Nephron (organoid): ENCODE measurements at regions not wholly inside any gene's neighbourhood (a gene's known extent, or its start where the extent isn't known, plus 50 kb on each side); places are given as distances from the start of the nearest gene placed in this dataset.

ENCODE experiments used
- H3K27ac Mint-ChIP-seq, 3 experiments: 2 replicates each; pipeline ENCODE4 v1.8.0; 2020; ENCODE audit warnings: mixed read lengths in 3 of 3, mild to moderate bottlenecking in 2 of 3, moderate library complexity in 1 of 3
- H3K27me3 Mint-ChIP-seq: 2 replicates; pipeline ENCODE4 v1.8.0; 2021; ENCODE audit warnings: low read depth, mild to moderate bottlenecking, moderate library complexity, mixed read lengths
- H3K36me3 Mint-ChIP-seq: 2 replicates; pipeline ENCODE4 v1.8.0; 2020; ENCODE audit warnings: low read depth, mixed read lengths
- H3K4me1 Mint-ChIP-seq: 2 replicates; pipeline ENCODE4 v1.8.0; 2020; ENCODE audit warnings: mixed read lengths
- H3K4me3 Mint-ChIP-seq, 3 experiments: 2 replicates each; pipeline ENCODE4 v1.8.0; 2020; ENCODE audit warnings: mild to moderate bottlenecking in 3 of 3, mixed read lengths in 3 of 3, moderate library complexity in 2 of 3
- H3K9me3 Mint-ChIP-seq: 2 replicates; pipeline ENCODE4 v1.8.0; 2020; ENCODE audit warnings: mixed read lengths
- TF ChIP-seq, protein P1 (sequence below), 3 experiments: fragments of 200-600 bp; sonication (generic); IDR thresholded peaks; one replicate each; pipeline ENCODE4 v1.5.0; 2021; ENCODE audit warnings: antibody characterized with exemption in 3 of 3; ENCODE audit not compliant: unreplicated experiment in 3 of 3

- H3K9me3 Mint-ChIP-seq: no peaks in the 10 kb centered on the region
- no peaks in the 10 kb centered on the region for H3K27me3 Mint-ChIP-seq
- H3K36me3 Mint-ChIP-seq: no peaks in the 10 kb centered on the region
- H3K27ac Mint-ChIP-seq: no peak overlapping the region
- H3K4me1 Mint-ChIP-seq: no peaks in the 10 kb centered on the region
- TF ChIP-seq, protein P1, sequence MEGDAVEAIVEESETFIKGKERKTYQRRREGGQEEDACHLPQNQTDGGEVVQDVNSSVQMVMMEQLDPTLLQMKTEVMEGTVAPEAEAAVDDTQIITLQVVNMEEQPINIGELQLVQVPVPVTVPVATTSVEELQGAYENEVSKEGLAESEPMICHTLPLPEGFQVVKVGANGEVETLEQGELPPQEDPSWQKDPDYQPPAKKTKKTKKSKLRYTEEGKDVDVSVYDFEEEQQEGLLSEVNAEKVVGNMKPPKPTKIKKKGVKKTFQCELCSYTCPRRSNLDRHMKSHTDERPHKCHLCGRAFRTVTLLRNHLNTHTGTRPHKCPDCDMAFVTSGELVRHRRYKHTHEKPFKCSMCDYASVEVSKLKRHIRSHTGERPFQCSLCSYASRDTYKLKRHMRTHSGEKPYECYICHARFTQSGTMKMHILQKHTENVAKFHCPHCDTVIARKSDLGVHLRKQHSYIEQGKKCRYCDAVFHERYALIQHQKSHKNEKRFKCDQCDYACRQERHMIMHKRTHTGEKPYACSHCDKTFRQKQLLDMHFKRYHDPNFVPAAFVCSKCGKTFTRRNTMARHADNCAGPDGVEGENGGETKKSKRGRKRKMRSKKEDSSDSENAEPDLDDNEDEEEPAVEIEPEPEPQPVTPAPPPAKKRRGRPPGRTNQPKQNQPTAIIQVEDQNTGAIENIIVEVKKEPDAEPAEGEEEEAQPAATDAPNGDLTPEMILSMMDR (IDR thresholded peaks at IDR 0.05; ENCODE audit: unreplicated experiment in 3 of 3): no peak
- H3K4me3 Mint-ChIP-seq: no peak overlapping the region
These were observed 297.4 kb upstream of the GBE1 start for GRCh38 chr3:82058809-82059208.

GRCh38 chr3:82055792-82056191 is 294.3 kb upstream of the GBE1 start:
- Mint-ChIP-seq H3K27ac (no peak overlapping the region), H3K4me3 (no peak overlapping the region), H3K9me3 (no peaks in the 10 kb centered on the region), H3K36me3 (no peaks in the 10 kb centered on the region), H3K4me1 (no peaks in the 10 kb centered on the region), H3K27me3 (no peaks in the 10 kb centered on the region)
- TF ChIP-seq, protein P1 (IDR thresholded peaks at IDR 0.05; ENCODE audit: unreplicated experiment in 3 of 3): no peak

GRCh38 chr3:82054849-82055248 is 293.4 kb upstream of the GBE1 start:
- Mint-ChIP-seq H3K27me3 (no peaks in the 10 kb centered on the region), H3K36me3 (no peaks in the 10 kb centered on the region), H3K9me3 (no peaks in the 10 kb centered on the region), H3K4me3 (no peak overlapping the region), H3K4me1 (no peaks in the 10 kb centered on the region), H3K27ac (no peak overlapping the region)
- TF ChIP-seq, protein P1 (IDR thresholded peaks at IDR 0.05; ENCODE audit: unreplicated experiment in 3 of 3): no peak

DNA sequence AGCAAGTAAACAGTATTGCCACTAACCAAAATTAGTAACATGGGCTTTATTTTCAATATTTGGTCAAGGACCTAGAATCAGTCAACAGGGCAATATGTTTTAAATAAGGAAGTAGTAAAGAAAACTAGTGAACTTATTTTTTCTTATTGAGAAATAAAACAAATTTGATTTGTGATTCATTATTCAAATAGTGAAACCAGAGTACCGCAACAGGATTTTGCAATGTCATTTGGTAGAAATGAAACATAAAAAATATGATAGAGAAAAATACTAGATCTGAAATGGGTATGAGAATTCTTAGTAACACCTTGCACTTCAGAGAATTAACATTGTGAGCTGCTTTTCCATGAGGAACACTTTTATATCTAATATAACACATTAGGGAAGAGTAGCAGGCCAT is 291.8 kb upstream of the GBE1 start:
- H3K4me3 Mint-ChIP-seq: no peak overlapping the region
- TF ChIP-seq, protein P1 (IDR thresholded peaks at IDR 0.05; ENCODE audit: unreplicated experiment in 3 of 3): no peak
- no peaks in the 10 kb centered on the region for H3K4me1 Mint-ChIP-seq
- H3K27me3 Mint-ChIP-seq: no peaks in the 10 kb centered on the region
- H3K27ac Mint-ChIP-seq: no peak overlapping the region
- H3K9me3 Mint-ChIP-seq: no peaks in the 10 kb centered on the region
- H3K36me3 Mint-ChIP-seq: no peaks in the 10 kb centered on the region

DNA sequence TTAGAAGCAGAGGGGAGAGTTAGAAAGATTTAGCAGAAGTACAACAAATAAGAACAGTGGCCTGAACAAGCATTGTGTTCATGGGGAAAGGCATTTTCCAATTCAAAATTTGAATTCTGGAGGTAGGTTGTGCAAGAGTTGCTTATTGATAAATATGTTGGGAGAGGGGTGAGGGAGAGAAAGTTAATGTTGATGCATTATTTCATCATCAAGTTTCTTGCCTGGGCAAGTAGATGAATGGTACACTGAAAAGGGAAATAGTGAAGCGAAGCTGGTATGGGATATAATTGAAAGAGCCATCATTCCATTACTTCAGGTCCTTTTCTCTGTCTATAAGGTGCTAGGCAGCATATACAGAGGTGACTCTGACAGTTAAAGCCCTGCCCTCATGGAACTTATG is 288.9 kb upstream of the GBE1 start:
- TF ChIP-seq, protein P1 (IDR thresholded peaks at IDR 0.05; ENCODE audit: unreplicated experiment in 3 of 3): no peak
- no peak overlapping the region for H3K27ac Mint-ChIP-seq
- H3K4me3 Mint-ChIP-seq: no peak overlapping the region
- no peaks in the 10 kb centered on the region for H3K4me1 Mint-ChIP-seq
- no peaks in the 10 kb centered on the region for H3K36me3 Mint-ChIP-seq
- no peaks in the 10 kb centered on the region for H3K9me3 Mint-ChIP-seq
- H3K27me3 Mint-ChIP-seq: no peaks in the 10 kb centered on the region

- Mint-ChIP-seq H3K27ac (no peak overlapping the region), H3K36me3 (no peaks in the 10 kb centered on the region), H3K4me3 (no peak overlapping the region), H3K27me3 (no peaks in the 10 kb centered on the region), H3K9me3 (no peaks in the 10 kb centered on the region), H3K4me1 (peaks cover 4% of the 10 kb centered on the region)
- TF ChIP-seq, protein P1 (IDR thresholded peaks at IDR 0.05; ENCODE audit: unreplicated experiment in 3 of 3): no peak
These were observed 287.3 kb upstream of the GBE1 start for GRCh38 chr3:82048711-82049110.
